ACHN (cell line): ENCODE measurements at regions not wholly inside any gene's neighbourhood (a gene's known extent, or its start where the extent isn't known, plus 50 kb on each side); places are given as distances from the start of the nearest gene placed in this dataset.

Experiments
- DNase-seq: peaks from one replicate; pipeline ENCODE4 v3.0.0-alpha.2; 2015
- in situ Hi-C: cut with HindIII; loops from 2 replicates; pipeline ENCODE4 v1.10.0; 2017; ENCODE audit warnings: low sequenced_read_pairs, low pct_ligation_motif_present, low pct_unique_long_range_greater_than_20kb

DNA sequence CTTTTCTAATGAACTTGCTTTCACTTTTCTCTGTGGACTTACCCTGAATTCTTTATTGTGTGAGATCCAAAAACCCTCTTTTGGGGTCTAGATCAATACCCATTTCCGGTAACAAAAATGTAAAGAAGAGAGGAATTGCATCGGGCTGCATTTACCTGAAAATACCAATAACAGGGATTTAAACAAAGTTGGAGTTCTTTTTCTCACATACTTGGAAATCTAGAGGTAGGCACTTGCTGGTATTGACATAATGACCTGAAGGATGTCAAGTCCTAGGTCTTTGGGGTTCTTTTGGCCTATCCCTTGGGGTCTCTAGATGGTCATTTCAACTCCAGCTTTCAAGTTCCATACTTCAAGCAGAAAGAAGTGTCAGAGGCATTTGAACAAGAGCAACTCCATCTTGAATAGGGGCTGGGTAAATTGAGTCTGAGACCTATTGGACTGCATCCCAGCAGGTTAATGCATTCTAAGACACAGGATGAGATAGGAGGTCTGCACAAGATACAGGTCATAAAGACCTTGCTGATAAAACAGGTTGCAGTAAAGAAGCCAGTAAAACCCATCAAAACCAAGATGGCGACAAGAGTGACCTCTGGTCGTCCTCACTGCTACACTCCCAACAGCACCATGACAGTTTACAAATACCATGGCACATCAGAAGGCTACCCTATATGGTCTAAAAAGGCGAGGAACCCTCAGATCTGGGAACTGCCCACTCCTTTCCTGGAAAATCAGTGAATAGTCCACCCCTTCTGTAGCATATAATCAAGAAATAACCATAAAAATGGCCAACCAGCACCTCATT, 50.8 kb upstream of the ZNF280D start:
- in situ Hi-C loops, result no loop called here
- DNase-seq, result no peak

DNA sequence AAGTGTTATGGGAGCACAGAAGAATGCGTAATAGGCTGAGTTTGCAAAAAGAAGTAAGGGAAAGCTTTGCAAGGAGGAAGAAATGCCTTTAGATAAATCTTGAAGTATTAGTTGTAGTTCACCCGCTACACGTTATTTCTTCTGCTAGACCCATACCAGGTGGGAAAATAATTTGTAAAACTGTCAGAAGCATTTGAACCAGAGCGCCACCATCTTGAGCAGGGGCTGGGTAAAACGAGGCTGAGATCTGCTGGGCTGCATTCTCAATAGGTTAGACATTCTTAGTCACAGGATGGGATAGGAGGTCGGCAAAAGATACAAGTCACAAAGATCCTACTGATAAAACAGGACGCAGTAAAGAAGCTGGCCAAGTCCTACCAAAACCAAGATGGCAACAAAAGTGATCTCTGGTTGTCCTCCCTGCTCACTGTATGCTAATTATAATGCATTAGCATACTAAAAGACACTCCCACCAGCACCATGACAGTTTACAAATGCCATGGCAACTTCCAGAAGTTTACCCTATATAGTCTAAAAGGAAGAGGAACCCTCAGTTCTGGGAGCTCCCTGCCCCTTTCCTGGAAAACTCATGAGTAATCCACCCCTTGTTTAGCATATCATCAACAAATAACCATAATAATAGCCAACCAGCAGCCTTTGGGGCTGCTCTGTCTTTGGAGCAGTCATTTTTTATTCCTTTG, 50.0 kb upstream of the ZNF280D start:
- in situ Hi-C loops, result no loop called here
- no peak for DNase-seq
